ENCODE measurements at regions not wholly inside any gene's neighbourhood (a gene's known extent, or its start where the extent isn't known, plus 50 kb on each side); places are given as distances from the start of the nearest gene placed in this dataset.
"Not testable (repeated sequence)": the region's sequence is repeated elsewhere in the genome, so short reads cannot be mapped to it uniquely, and the experiment has no call there.

GRCh38 chr21:15669247-15669646, 60.5 kb upstream of the USP25 start:
- no peak for DNase-seq (ENCODE audit: low read depth, low spot score)

DNA sequence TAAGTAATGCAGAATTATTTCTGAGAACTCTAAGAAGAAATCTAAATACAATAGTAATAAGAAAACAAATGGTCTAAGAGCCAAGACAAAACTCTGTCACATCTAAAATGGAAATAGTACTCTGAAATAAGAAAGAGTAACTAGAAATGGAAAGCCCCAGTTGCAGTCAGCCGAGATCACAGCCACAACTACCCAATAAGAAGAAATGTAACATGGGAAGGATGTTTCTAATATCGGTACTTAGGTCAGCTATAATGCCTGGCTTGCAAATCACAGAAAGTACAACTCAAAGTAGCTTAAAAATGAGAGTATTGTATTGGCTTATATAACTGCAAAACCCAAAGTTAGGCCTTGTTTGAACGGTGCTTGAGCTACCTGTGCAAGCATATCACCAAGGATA, 58.6 kb upstream of the USP25 start:
- no peak for DNase-seq (ENCODE audit: low read depth, low spot score)

DNA sequence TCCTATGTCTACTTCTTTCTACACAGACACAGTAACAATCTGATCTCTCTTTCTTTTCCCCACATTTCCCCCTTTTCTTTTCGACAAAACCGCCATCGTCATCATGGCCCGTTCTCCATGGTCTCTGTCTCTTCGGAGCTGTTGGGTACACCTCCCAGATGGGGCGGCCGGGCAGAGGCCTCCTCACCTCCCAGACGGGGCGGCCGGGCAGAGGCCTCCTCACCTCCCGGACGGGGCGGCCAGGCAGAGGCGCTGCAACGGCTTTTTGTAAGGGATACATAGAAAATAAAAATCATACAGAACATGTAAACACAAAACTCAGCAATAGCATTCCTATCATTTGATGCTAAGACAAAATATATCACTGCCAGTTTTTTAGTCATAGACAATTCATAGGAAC, 57.2 kb upstream of the USP25 start:
- DNase-seq (ENCODE audit: low read depth, low spot score), result not testable (repeated sequence)

- no peak for DNase-seq (ENCODE audit: low read depth, low spot score)
Measured at GRCh38 chr21:15676935-15677334, 52.8 kb upstream of the USP25 start.

- DNase-seq (ENCODE audit: low read depth, low spot score), result no peak
Measured at GRCh38 chr21:15679630-15680029, 50.2 kb upstream of the USP25 start.

All from iPS DF 19.7 (cell line).